Activated T-helper 17 cell treated with anti-CD3 and anti-CD28 coated beads, Interleukin-2, amount 50 U/mL, for 72 hours (primary cell): ENCODE measurements at regions not wholly inside any gene's neighbourhood (a gene's known extent, or its start where the extent isn't known, plus 50 kb on each side); places are given as distances from the start of the nearest gene placed in this dataset.

Source experiments
- ATAC-seq: fragments of 150-1000 bp; cut with Tn5 transposase; replicated peaks from 2 replicates; pipeline ENCODE4 v1.10.0; 2021; ENCODE audit warnings: mild to moderate bottlenecking, moderate library complexity
- H3K27ac Mint-ChIP-seq: one replicate; pipeline ENCODE4 v1.8.0; 2022; ENCODE audit warnings: mixed read lengths
- H3K27me3 Mint-ChIP-seq: one replicate; pipeline ENCODE4 v1.8.0; 2022; ENCODE audit warnings: mixed read lengths
- H3K36me3 Mint-ChIP-seq: one replicate; pipeline ENCODE4 v1.8.0; 2022; ENCODE audit warnings: low read depth, mild to moderate bottlenecking, mixed read lengths
- H3K4me1 Mint-ChIP-seq: one replicate; pipeline ENCODE4 v1.8.0; 2022; ENCODE audit warnings: mixed read lengths
- H3K4me3 Mint-ChIP-seq: one replicate; pipeline ENCODE4 v1.8.0; 2022; ENCODE audit warnings: mild to moderate bottlenecking, mixed read lengths
- H3K9me3 Mint-ChIP-seq: one replicate; pipeline ENCODE4 v1.8.0; 2022; ENCODE audit warnings: mixed read lengths

DNA sequence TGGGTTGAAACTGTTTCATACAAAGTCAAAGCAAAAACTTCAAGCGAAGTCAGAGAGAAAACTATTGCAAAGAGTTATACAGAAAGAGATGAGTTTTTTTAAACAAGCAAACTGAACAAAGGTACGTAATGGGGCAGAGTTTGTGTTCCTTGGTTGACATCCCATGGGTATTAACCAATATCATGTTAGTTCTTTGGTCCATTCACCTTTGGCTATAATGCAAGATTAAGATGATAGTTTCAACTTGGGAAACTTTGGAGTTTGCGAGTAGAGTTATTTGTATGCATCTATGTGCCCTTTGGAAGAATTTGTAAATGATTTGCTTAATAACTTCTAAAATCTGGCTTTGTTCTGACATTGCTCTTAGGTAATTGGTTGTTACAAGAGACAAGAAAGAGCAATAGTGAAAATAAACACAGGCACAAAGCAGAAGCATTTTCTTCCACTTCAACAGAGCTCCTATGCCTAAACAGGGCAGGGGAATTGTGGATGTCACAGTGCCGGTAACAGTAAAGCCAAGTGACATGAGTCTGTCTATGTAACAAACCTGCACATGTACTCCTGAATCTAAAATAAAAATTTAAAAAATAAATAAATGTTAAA lies 936.1 kb downstream of the SUCLG1 start:
- Mint-ChIP-seq H3K27ac (no peak overlapping the region), H3K9me3 (peaks cover 8% of the 10 kb centered on the region), H3K4me3 (no peak overlapping the region), H3K4me1 (no peaks in the 10 kb centered on the region), H3K27me3 (no peaks in the 10 kb centered on the region), H3K36me3 (no peaks in the 10 kb centered on the region)
- no peak for ATAC-seq

DNA sequence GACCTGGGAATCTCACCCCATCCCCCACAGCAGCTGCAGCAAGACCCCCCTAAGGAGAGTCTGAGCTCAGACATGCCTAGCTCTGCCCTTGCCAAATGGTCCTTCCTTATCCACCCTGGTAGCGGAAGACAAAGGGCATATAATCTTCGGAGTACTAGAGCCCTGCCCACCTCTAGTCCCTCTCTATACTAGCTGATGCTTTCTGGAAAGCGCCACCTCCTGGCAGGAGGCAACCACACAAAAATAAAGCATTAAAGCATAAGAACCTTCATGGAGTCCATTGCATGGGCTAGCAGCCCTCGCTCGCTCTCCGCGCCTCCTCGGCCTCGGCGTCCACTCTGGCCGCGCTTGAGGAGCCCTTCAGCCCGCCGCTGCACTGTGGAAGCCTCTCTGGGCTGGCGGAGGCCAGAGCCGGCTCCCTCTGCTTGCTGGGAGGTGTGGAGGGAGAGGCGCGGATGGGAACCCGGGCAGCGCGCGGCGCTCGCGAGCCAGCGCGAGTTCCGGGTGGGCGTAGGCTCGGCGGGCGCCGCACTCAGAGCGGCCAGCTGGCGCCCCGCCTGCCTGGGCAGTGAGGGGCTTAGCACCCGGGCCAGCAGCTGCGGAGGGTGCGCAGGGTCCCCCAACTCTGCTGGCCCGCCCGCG lies 941.2 kb downstream of the SUCLG1 start:
- no peaks in the 10 kb centered on the region for H3K36me3 Mint-ChIP-seq
- ATAC-seq, result no peak
- H3K4me1 Mint-ChIP-seq, result no peaks in the 10 kb centered on the region
- H3K9me3 Mint-ChIP-seq, result peaks cover 12% of the 10 kb centered on the region
- no peak overlapping the region for H3K27ac Mint-ChIP-seq
- H3K4me3 Mint-ChIP-seq, result no peak overlapping the region
- no peaks in the 10 kb centered on the region for H3K27me3 Mint-ChIP-seq

DNA sequence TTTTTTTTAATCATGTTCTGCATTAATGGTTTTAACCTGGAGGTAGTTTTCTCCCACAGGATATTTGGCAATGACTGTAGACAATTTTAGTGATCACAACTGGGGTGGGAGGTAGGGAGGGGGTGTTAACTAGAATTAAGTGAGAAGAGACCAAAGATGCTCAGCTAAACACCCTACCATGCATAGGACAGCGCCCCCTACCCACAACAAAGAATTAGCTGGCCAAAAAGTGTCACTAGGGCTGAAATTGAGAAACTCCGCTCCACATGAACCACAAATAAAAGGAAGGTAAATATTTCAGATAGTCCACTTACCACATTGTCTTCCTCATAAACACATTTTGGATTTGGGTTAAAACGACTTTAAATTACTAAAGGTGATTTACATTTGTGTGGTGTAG lies 942.6 kb downstream of the SUCLG1 start:
- Mint-ChIP-seq H3K4me3 (no peak overlapping the region), H3K4me1 (no peaks in the 10 kb centered on the region), H3K27me3 (no peaks in the 10 kb centered on the region), H3K36me3 (no peaks in the 10 kb centered on the region), H3K27ac (no peak overlapping the region), H3K9me3 (peaks cover 15% of the 10 kb centered on the region)
- ATAC-seq, result no peak

DNA sequence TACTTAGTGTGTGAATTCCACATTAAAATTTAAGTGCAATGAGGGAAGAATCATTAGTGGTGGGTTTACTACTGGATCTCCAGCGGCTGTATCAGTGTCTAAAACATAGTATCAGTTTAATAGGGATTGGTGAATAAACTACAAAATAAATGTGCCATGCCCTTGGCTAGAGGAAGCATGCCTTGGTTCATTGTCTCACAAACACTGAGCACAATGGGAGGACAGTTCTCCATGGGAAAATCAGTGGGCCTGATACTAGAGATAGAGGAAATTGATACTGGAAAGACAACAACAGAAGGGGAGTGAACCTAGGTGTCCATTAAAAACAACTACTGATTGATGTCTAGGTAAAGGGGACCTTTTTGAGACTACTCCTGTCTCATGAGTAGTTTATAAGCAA lies 971.6 kb downstream of the SUCLG1 start:
- Mint-ChIP-seq H3K27me3 (no peaks in the 10 kb centered on the region), H3K4me1 (no peaks in the 10 kb centered on the region), H3K4me3 (no peak overlapping the region), H3K27ac (no peak overlapping the region), H3K36me3 (no peaks in the 10 kb centered on the region), H3K9me3 (peaks cover 6% of the 10 kb centered on the region)
- ATAC-seq, result no peak

- H3K27ac Mint-ChIP-seq, result no peak overlapping the region
- H3K4me3 Mint-ChIP-seq, result no peak overlapping the region
- no peaks in the 10 kb centered on the region for H3K4me1 Mint-ChIP-seq
- H3K27me3 Mint-ChIP-seq, result no peaks in the 10 kb centered on the region
- no peak for ATAC-seq
- H3K9me3 Mint-ChIP-seq, result peaks cover 4% of the 10 kb centered on the region
- H3K36me3 Mint-ChIP-seq, result no peaks in the 10 kb centered on the region
Measured at GRCh38 chr2:83481436-83481835, 977.6 kb downstream of the SUCLG1 start.

DNA sequence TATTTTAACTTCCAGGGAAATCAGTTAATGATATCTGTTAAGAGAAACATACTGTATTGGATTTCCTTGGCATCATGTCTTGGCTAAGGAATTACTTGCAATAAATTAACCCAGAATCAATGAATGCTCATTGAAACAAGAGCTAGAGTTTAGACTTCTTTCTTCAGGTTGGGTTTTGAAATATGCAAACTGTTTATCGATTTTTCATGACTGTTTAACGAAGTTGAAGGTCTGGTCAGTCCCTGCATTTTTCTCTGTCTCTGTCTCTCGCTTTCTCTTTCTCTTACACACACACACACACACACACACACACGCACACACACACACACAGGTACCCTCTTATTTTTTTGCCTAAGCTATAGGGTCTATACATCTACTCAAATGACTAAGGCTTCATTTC lies 981.0 kb downstream of the SUCLG1 start:
- H3K27ac Mint-ChIP-seq, result no peak overlapping the region
- H3K27me3 Mint-ChIP-seq, result no peaks in the 10 kb centered on the region
- H3K4me1 Mint-ChIP-seq, result no peaks in the 10 kb centered on the region
- ATAC-seq, result no peak
- H3K36me3 Mint-ChIP-seq, result no peaks in the 10 kb centered on the region
- H3K4me3 Mint-ChIP-seq, result no peak overlapping the region
- peaks cover 4% of the 10 kb centered on the region for H3K9me3 Mint-ChIP-seq

GRCh38 chr2:83475371-83475770 lies 983.7 kb downstream of the SUCLG1 start:
- Mint-ChIP-seq H3K4me1 (no peaks in the 10 kb centered on the region), H3K4me3 (no peak overlapping the region), H3K36me3 (no peaks in the 10 kb centered on the region), H3K9me3 (peaks cover 4% of the 10 kb centered on the region), H3K27ac (no peak overlapping the region), H3K27me3 (no peaks in the 10 kb centered on the region)
- no peak for ATAC-seq

- no peak overlapping the region for H3K4me3 Mint-ChIP-seq
- no peak for ATAC-seq
Measured at GRCh38 chr2:83471655-83472054, 987.4 kb downstream of the SUCLG1 start.

DNA sequence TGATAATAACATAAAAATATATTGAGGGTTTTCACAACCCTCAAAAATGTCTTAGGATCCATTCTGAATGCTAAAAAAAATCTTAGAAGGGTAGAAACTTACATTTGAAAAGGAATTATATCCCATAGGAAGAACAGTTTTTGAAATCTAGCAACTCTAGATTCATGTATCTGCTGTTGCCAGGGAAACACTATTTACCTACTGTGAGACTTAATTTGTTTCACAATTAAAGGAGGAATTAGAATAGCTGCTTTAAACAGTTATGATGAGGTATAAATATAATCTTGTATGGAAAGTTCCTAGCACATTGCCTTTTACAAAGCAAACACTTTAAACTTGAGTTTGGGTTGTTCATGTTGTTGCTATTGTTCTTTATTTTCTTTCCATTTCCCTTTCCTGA lies 988.2 kb downstream of the SUCLG1 start:
- Mint-ChIP-seq H3K9me3 (peaks cover 9% of the 10 kb centered on the region), H3K27ac (no peak overlapping the region), H3K4me3 (no peak overlapping the region), H3K36me3 (no peaks in the 10 kb centered on the region), H3K27me3 (no peaks in the 10 kb centered on the region), H3K4me1 (no peaks in the 10 kb centered on the region)
- ATAC-seq, result no peak

More at GRCh38 chr2:83471655-83472054, 987.4 kb downstream of the SUCLG1 start:
- Mint-ChIP-seq H3K27me3 (no peaks in the 10 kb centered on the region), H3K9me3 (peaks cover 9% of the 10 kb centered on the region), H3K36me3 (no peaks in the 10 kb centered on the region), H3K27ac (no peak overlapping the region), H3K4me1 (no peaks in the 10 kb centered on the region)

DNA sequence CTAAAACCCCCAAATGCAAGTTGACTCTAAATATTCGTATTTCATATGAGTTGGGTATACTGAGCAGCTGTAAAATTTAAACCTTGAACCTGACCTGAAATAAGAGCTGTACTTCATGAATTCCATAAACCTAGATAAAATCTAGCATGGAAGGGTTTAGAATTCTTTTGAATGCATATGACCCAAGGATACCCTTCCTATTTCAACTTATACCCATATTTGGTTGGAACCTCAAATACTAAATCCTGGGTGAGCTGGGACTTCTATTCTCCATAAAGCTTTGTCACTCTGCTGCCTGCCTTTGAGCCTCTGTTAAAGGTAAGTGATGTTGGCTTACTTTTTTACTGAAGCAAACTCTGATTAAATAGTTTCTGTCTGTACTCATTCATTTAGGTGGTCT lies 994.6 kb downstream of the SUCLG1 start:
- Mint-ChIP-seq H3K36me3 (no peaks in the 10 kb centered on the region), H3K4me1 (no peaks in the 10 kb centered on the region), H3K27me3 (no peaks in the 10 kb centered on the region), H3K9me3 (peaks cover 6% of the 10 kb centered on the region), H3K4me3 (no peak overlapping the region), H3K27ac (no peak overlapping the region)
- no peak for ATAC-seq

- H3K9me3 Mint-ChIP-seq, result peaks cover 3% of the 10 kb centered on the region
- ATAC-seq, result no peak
- no peaks in the 10 kb centered on the region for H3K36me3 Mint-ChIP-seq
- no peak overlapping the region for H3K4me3 Mint-ChIP-seq
- no peak overlapping the region for H3K27ac Mint-ChIP-seq
- no peaks in the 10 kb centered on the region for H3K27me3 Mint-ChIP-seq
- no peaks in the 10 kb centered on the region for H3K4me1 Mint-ChIP-seq
Measured at GRCh38 chr2:83462881-83463280, 996.2 kb downstream of the SUCLG1 start.

DNA sequence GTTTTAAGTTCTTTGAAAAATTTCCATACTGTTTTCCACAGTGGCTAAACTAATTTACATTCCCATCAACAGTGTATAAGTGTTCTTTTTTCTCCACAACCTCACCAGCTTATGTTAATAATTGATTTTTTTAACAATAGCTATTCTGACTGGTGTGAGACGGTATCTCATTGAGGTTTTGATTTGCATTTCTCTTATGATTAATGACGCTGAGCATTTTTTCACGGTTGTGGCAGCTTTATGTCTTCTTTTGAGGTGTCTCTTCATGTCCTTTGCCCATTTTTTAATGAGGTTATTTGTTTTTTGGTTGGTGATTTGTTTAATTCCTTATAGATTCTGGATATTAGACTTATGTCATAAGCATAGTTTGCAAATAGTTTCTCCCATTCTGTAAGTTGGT lies 997.9 kb downstream of the SUCLG1 start:
- no peaks in the 10 kb centered on the region for H3K4me1 Mint-ChIP-seq
- H3K9me3 Mint-ChIP-seq, result peaks cover 3% of the 10 kb centered on the region
- no peaks in the 10 kb centered on the region for H3K36me3 Mint-ChIP-seq
- no peak overlapping the region for H3K27ac Mint-ChIP-seq
- no peaks in the 10 kb centered on the region for H3K27me3 Mint-ChIP-seq
- no peak overlapping the region for H3K4me3 Mint-ChIP-seq
- ATAC-seq, result no peak

DNA sequence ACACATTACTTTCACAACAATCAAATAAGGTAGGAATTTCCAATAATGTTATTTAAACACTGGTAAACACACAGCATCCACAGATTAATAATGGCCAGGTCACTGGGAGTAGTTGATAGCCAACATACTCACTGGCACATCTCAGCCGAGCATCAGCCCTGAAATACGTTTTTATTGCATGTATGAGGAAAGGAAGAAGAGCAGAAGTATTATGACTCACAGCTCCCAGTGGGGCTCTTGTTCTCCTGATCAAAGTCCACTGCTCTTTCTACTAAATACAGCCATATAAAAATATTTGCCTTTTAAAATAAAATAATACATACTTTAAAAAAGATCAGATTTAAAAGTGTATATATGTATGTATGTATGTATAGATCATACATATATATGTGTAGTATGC lies 999.6 kb downstream of the SUCLG1 start:
- H3K27ac Mint-ChIP-seq, result no peak overlapping the region
- H3K9me3 Mint-ChIP-seq, result peaks cover 7% of the 10 kb centered on the region
- no peaks in the 10 kb centered on the region for H3K4me1 Mint-ChIP-seq
- H3K4me3 Mint-ChIP-seq, result no peak overlapping the region
- no peaks in the 10 kb centered on the region for H3K27me3 Mint-ChIP-seq
- ATAC-seq, result no peak
- H3K36me3 Mint-ChIP-seq, result no peaks in the 10 kb centered on the region

DNA sequence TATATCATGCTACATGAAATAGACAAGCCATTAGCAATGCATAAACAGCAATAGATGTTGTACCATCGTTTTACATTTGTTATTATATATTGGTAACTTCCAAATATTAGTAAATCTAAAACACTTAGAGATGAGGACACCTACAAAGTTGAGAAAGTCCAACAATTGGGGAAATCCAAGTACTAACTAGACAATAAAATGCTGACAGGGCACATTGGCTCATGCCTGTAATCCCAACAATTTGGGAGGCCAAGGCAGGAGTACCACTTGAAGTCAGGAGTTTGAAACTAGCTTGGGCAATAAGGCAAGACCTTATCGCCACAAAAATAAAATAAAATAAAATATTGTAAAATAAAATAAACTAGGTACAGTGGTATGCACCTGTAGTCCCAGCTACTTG lies 1023.1 kb downstream of the SUCLG1 start:
- Mint-ChIP-seq H3K27me3 (no peaks in the 10 kb centered on the region), H3K27ac (no peak overlapping the region), H3K4me1 (no peaks in the 10 kb centered on the region), H3K4me3 (no peak overlapping the region), H3K36me3 (no peaks in the 10 kb centered on the region), H3K9me3 (peaks cover 9% of the 10 kb centered on the region)
- no peak for ATAC-seq

- Mint-ChIP-seq H3K27ac (no peak overlapping the region), H3K4me1 (no peaks in the 10 kb centered on the region), H3K9me3 (peaks cover 21% of the 10 kb centered on the region), H3K36me3 (no peaks in the 10 kb centered on the region), H3K27me3 (no peaks in the 10 kb centered on the region), H3K4me3 (no peak overlapping the region)
- ATAC-seq, result no peak
Measured at GRCh38 chr2:83420993-83421392, 1038.1 kb downstream of the SUCLG1 start.
